Activated CD8-positive, alpha-beta memory T cell treated with anti-CD3 and anti-CD28 coated beads for 24 hours (primary cell): ENCODE measurements at regions not wholly inside any gene's neighbourhood (a gene's known extent, or its start where the extent isn't known, plus 50 kb on each side); places are given as distances from the start of the nearest gene placed in this dataset.
A peak's percentile ranks its signal among the peaks of the same experiment; 100 is the strongest.
"Not testable (repeated sequence)": the region's sequence is repeated elsewhere in the genome, so short reads cannot be mapped to it uniquely, and the experiment has no call there.

ENCODE experiments used
- DNase-seq: peaks from one replicate; pipeline ENCODE4 v3.0.0-alpha.2; 2020

GRCh38 chr3:185306286-185306685 lies 52.4 kb upstream of the EHHADH start:
- DNase-seq = not testable (repeated sequence)

DNA sequence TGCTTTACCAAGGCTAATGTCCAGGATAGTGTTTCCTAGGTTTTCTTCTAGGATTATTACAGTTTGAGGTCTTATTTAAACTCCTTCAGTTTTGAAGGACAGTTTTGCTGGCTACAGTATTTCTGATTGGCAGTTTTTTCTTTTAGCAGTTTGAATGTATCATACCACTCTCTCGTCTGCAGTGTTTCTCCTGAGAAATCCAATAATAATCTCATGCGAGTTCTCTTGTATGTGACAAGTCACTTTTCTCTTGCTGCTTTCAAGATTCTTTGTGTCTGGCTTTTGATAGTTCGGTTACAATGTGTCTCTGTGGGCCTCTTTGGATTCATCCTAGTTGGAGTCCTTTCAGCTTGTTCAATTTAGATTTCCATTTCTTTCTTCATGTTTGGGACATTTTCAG lies 53.0 kb upstream of the EHHADH start:
- no peak for DNase-seq

- DNase-seq = peak; percentile 68
These were observed 54.4 kb upstream of the EHHADH start for GRCh38 chr3:185308126-185308754.

GRCh38 chr3:185309302-185309701 lies 53.6 kb upstream of the MAP3K13 start:
- DNase-seq = no peak

- no peak for DNase-seq
These were observed 53.1 kb upstream of the MAP3K13 start for GRCh38 chr3:185309795-185310194.

GRCh38 chr3:185311991-185312390 lies 50.9 kb upstream of the MAP3K13 start:
- no peak for DNase-seq
